ENCODE measurements at regions not wholly inside any gene's neighbourhood (a gene's known extent, or its start where the extent isn't known, plus 50 kb on each side); places are given as distances from the start of the nearest gene placed in this dataset.

GRCh38 chr2:220053919-220054318 lies 426.5 kb downstream of the SLC4A3 start:
- Mint-ChIP-seq H3K9me3 (peaks cover 9% of the 10 kb centered on the region), H3K4me1 (ENCODE audit: low read depth) (no peaks in the 10 kb centered on the region), H3K36me3 (ENCODE audit: low read depth) (no peaks in the 10 kb centered on the region), H3K4me3 (no peak overlapping the region), H3K27ac (no peak overlapping the region), H3K27me3 (no peaks in the 10 kb centered on the region)
- intact Hi-C loops (cut with micrococcal nuclease): no loop called here

DNA sequence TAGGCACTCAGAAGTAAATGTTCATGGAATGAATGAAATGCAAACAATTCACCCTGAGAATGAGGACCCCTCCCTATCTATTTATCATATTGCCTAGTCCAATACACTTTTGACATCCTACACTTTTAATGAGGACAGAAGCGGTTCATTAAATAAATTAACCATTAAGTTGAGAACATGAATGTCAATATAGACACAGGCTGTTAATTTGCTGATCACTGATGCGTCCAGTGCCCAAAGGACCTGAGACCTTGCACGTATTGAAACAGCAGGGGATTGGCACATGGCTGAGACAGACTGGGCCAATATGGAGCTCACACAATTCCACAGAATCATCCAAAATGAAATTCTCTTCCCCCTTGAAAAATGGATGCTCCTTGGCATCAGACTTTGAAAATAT lies 430.0 kb downstream of the SLC4A3 start:
- Mint-ChIP-seq H3K9me3 (peaks cover 17% of the 10 kb centered on the region), H3K27me3 (no peaks in the 10 kb centered on the region), H3K4me3 (no peak overlapping the region), H3K4me1 (ENCODE audit: low read depth) (no peaks in the 10 kb centered on the region), H3K36me3 (ENCODE audit: low read depth) (no peaks in the 10 kb centered on the region), H3K27ac (no peak overlapping the region)
- intact Hi-C loops (cut with micrococcal nuclease): no loop called here

DNA sequence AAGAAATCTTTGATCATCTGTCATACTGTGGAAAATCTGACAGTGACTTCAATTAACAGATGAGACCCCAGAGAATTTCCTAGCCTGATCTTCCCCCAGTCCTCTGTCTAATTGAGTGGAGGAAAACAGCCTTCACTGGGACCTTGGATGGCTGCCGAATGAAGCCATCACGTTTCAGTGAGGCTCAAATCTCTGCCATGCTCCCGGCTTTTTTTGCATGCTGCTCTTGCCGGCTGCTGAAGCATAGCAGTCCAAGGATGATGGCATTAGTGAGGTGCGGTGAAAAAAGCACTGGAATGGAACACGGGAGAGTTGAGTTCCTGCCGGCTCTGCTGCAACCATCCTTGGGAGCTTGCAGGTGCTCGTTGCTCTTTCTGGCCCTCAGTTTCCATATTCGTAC lies 430.5 kb downstream of the SLC4A3 start:
- Mint-ChIP-seq H3K4me3 (no peak overlapping the region), H3K27me3 (no peaks in the 10 kb centered on the region), H3K36me3 (ENCODE audit: low read depth) (no peaks in the 10 kb centered on the region), H3K9me3 (peaks cover 17% of the 10 kb centered on the region), H3K27ac (no peak overlapping the region), H3K4me1 (ENCODE audit: low read depth) (no peaks in the 10 kb centered on the region)
- intact Hi-C loops (cut with micrococcal nuclease): no loop called here

DNA sequence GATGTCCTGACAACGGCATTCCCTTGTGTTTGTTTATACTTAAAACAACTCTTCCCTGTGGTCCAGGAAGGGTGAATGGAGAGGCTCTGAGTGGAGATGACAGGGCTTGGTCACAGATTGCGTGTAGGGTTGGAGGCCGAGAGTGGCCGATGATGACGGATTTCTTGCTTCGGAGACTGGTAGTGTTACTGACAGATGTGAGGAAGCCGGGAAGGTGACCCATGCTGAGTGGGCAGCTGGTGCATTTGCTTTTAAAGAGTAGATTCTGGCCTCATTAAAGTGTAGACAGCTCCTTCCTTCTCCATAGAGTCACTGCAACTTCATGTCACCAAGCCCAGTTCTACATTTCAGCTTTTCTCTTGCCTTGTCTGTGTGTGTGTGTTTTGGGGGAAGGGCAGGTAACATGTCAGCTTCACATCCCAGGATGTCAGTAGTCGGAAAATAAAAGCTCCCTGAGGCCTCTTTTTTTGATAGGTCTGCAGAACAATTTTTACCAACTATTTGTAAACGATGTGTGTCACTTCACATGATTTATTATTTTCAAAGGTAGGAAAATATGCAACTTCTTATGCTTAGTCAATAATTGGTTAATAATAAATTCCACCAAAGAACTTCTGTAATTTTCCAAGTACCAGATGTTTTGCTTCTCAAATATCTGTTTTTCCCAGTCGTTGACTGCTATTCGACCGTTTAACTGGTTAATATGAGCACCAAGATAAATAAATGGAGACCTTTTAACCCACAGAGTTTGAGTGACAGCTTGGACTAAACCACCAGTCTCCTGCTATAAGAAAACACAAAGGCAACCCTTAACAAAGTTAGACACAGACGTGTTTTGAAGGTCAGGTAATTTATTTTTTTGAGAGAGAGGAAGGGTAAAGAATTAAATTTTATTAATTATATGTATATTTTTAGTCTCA lies 436.9 kb downstream of the SLC4A3 start:
- Mint-ChIP-seq H3K9me3 (peaks cover 4% of the 10 kb centered on the region), H3K27ac (no peak overlapping the region), H3K4me3 (no peak overlapping the region), H3K36me3 (ENCODE audit: low read depth) (no peaks in the 10 kb centered on the region), H3K4me1 (ENCODE audit: low read depth) (no peaks in the 10 kb centered on the region), H3K27me3 (no peaks in the 10 kb centered on the region)
- intact Hi-C loops (cut with micrococcal nuclease): no loop called here

GRCh38 chr2:220065581-220065980 lies 438.2 kb downstream of the SLC4A3 start:
- no peak overlapping the region for H3K4me3 Mint-ChIP-seq
- H3K9me3 Mint-ChIP-seq: no peaks in the 10 kb centered on the region
- H3K36me3 Mint-ChIP-seq (ENCODE audit: low read depth): no peaks in the 10 kb centered on the region
- intact Hi-C loops (cut with micrococcal nuclease): no loop called here
- H3K27me3 Mint-ChIP-seq: no peaks in the 10 kb centered on the region
- no peak overlapping the region for H3K27ac Mint-ChIP-seq
- H3K4me1 Mint-ChIP-seq (ENCODE audit: low read depth): no peaks in the 10 kb centered on the region

- Mint-ChIP-seq H3K9me3 (peaks cover 17% of the 10 kb centered on the region), H3K36me3 (ENCODE audit: low read depth) (no peaks in the 10 kb centered on the region), H3K4me1 (ENCODE audit: low read depth) (no peaks in the 10 kb centered on the region), H3K4me3 (no peak overlapping the region), H3K27me3 (no peaks in the 10 kb centered on the region), H3K27ac (no peak overlapping the region)
- intact Hi-C loops (cut with micrococcal nuclease): no loop called here
These were observed 441.4 kb downstream of the SLC4A3 start for GRCh38 chr2:220068846-220069245.

- peaks cover 17% of the 10 kb centered on the region for H3K9me3 Mint-ChIP-seq
- H3K27me3 Mint-ChIP-seq: no peaks in the 10 kb centered on the region
- no peaks in the 10 kb centered on the region for H3K36me3 Mint-ChIP-seq (ENCODE audit: low read depth)
- no peak overlapping the region for H3K27ac Mint-ChIP-seq
- H3K4me1 Mint-ChIP-seq (ENCODE audit: low read depth): no peaks in the 10 kb centered on the region
- H3K4me3 Mint-ChIP-seq: no peak overlapping the region
- intact Hi-C loops (cut with micrococcal nuclease): no loop called here
These were observed 442.9 kb downstream of the SLC4A3 start for GRCh38 chr2:220070349-220070748.

DNA sequence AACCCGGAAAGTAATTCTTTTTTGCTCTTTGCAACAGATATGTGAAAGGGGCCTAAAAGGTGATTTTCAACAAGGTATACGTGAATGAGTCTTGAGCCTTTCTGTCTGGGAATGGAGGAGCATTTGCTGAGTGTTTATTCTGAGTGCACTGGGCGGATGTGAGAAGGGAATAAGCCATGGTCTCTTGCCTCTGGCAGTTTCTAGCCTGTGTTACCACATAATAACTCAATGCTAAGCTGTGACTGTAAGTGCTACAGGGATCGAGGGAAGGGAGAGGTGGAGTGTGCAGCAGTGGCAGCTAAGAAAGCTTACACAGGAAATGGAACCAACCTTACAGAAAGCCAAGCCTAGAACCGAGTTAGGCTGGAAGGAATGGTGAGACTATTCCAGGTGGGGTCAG lies 444.3 kb downstream of the SLC4A3 start:
- Mint-ChIP-seq H3K4me1 (ENCODE audit: low read depth) (no peaks in the 10 kb centered on the region), H3K9me3 (peaks cover 17% of the 10 kb centered on the region), H3K27me3 (no peaks in the 10 kb centered on the region), H3K36me3 (ENCODE audit: low read depth) (no peaks in the 10 kb centered on the region), H3K4me3 (no peak overlapping the region), H3K27ac (no peak overlapping the region)
- intact Hi-C loops (cut with micrococcal nuclease): no loop called here

DNA sequence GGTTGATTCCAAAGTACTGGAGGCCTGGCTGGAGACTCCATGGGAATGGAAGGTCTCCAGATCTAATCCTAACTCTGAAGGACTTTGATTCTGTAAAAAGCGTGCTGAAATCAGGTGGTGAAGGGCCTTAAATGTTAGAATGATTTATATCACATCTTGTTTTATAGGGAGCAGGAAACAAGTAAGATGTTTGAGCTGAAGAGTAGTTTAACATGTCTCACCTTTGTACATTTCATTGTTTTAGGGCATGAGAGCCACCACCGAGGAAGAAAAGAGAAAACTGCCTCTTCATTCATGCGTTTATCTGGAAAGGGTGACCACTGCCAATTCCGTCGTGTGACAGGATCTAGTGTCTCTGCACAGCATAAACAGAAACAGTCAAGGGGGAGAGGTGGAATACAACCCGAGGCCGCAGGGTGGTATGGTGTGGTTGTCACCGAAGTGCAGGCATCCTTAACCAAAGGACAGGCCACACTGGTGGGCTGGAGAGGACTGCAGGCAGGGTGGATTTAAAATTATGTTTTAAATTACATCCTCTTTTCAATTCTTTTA lies 445.3 kb downstream of the SLC4A3 start:
- intact Hi-C loops (cut with micrococcal nuclease): no loop called here
- H3K4me1 Mint-ChIP-seq (ENCODE audit: low read depth): no peaks in the 10 kb centered on the region
- H3K27me3 Mint-ChIP-seq: no peaks in the 10 kb centered on the region
- no peak overlapping the region for H3K27ac Mint-ChIP-seq
- H3K9me3 Mint-ChIP-seq: peaks cover 17% of the 10 kb centered on the region
- no peaks in the 10 kb centered on the region for H3K36me3 Mint-ChIP-seq (ENCODE audit: low read depth)
- H3K4me3 Mint-ChIP-seq: no peak overlapping the region

GRCh38 chr2:220075835-220076234 lies 448.4 kb downstream of the SLC4A3 start:
- Mint-ChIP-seq H3K9me3 (peaks cover 17% of the 10 kb centered on the region), H3K27ac (no peak overlapping the region), H3K4me3 (no peak overlapping the region), H3K4me1 (ENCODE audit: low read depth) (no peaks in the 10 kb centered on the region), H3K36me3 (ENCODE audit: low read depth) (no peaks in the 10 kb centered on the region), H3K27me3 (no peaks in the 10 kb centered on the region)
- intact Hi-C loops (cut with micrococcal nuclease): no loop called here

DNA sequence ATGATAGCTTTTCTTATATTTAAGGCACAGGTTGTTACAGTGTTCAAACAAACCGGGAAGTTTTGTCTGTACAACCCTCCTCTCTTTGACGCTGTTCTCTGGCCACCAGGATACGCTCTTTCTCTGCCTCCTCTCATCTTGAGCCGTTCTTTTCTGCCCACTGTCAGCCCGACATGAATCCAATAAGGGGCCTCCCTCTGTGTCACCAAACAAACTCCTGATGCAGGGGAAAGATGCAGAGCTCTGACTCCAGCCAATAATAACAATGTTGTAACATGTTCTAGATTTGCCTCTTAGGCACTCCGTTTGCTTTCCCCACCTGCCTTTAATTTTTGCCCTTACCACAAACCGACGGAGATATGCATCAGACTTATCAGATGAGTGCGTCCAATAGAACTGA lies 449.3 kb downstream of the SLC4A3 start:
- H3K36me3 Mint-ChIP-seq (ENCODE audit: low read depth): no peaks in the 10 kb centered on the region
- H3K4me1 Mint-ChIP-seq (ENCODE audit: low read depth): no peaks in the 10 kb centered on the region
- peaks cover 14% of the 10 kb centered on the region for H3K9me3 Mint-ChIP-seq
- no peaks in the 10 kb centered on the region for H3K27me3 Mint-ChIP-seq
- H3K27ac Mint-ChIP-seq: no peak overlapping the region
- no peak overlapping the region for H3K4me3 Mint-ChIP-seq
- intact Hi-C loops (cut with micrococcal nuclease): no loop called here

DNA sequence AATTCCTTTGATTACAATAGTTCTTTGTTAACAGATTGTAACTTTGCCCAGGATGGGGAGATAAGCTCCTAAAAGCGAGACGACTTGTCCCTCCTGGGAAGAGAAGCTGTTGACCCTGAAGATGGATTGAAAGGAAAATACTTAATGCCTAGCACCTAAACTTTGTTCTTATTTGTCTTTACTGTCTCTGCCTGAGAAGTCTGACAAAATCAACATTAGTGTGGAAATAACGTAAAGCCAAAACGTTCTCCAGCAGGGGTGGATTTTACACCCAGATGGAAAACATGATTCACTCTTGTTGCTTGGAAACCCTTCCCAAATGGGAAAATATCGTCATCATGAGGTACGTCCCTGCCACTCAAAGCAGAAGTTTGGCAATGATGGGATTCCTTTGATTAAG lies 450.1 kb downstream of the SLC4A3 start:
- H3K27ac Mint-ChIP-seq: no peak overlapping the region

DNA sequence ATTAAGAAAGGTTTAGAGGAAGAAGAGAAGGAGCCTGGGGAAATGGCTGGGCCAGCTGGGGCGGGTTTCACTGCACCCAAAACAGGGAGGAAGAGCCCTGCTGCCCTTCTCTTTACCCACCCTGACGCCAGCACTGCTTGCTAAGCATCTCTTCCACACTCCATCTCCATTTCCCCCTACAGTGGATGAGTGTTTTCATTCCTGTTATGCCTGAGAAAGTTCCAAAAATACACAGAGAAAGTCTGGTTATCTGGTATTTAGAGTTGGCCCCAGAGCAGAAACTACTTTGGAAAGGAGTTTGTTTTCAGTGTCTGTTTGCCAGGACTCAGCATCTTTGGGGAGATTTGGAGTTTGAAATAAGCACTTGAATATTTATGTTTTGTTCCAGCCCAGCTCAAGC lies 451.0 kb downstream of the SLC4A3 start:
- Mint-ChIP-seq H3K4me1 (ENCODE audit: low read depth) (no peaks in the 10 kb centered on the region), H3K27ac (no peak overlapping the region), H3K4me3 (no peak overlapping the region), H3K9me3 (no peaks in the 10 kb centered on the region), H3K27me3 (no peaks in the 10 kb centered on the region), H3K36me3 (ENCODE audit: low read depth) (no peaks in the 10 kb centered on the region)
- intact Hi-C loops (cut with micrococcal nuclease): no loop called here

More for the DNA sequence above, 450.1 kb downstream of the SLC4A3 start:
- intact Hi-C loops (cut with micrococcal nuclease): no loop called here
- Mint-ChIP-seq H3K4me1 (ENCODE audit: low read depth) (no peaks in the 10 kb centered on the region), H3K27me3 (no peaks in the 10 kb centered on the region), H3K36me3 (ENCODE audit: low read depth) (no peaks in the 10 kb centered on the region), H3K9me3 (peaks cover 7% of the 10 kb centered on the region), H3K4me3 (no peak overlapping the region)

DNA sequence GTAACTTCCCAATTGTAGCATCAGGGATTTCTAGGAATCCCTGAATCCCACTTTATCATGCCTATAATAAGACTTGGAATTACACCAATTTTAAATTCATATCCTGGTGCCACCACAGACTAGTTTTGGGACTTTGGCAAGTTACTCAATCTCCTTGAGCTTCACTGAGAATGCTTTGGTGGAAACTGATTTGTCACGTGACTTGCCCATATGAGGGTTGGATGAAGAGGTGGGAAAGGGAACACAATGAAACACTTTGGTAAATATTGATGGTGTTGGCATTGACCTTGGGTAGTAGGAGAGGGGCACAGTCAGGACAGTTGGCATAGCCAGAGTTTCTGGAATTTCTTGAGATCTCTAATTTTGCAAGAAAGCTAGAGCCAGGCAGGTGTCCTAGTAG lies 452.2 kb downstream of the SLC4A3 start:
- H3K27me3 Mint-ChIP-seq: no peaks in the 10 kb centered on the region
- H3K36me3 Mint-ChIP-seq (ENCODE audit: low read depth): no peaks in the 10 kb centered on the region
- H3K4me3 Mint-ChIP-seq: no peak overlapping the region
- H3K27ac Mint-ChIP-seq: no peak overlapping the region
- intact Hi-C loops (cut with micrococcal nuclease): no loop called here
- no peaks in the 10 kb centered on the region for H3K9me3 Mint-ChIP-seq
- H3K4me1 Mint-ChIP-seq (ENCODE audit: low read depth): no peaks in the 10 kb centered on the region

GRCh38 chr2:220081171-220081570 lies 453.7 kb downstream of the SLC4A3 start:
- Mint-ChIP-seq H3K27ac (no peak overlapping the region), H3K36me3 (ENCODE audit: low read depth) (no peaks in the 10 kb centered on the region), H3K4me1 (ENCODE audit: low read depth) (no peaks in the 10 kb centered on the region), H3K4me3 (no peak overlapping the region), H3K27me3 (no peaks in the 10 kb centered on the region), H3K9me3 (no peaks in the 10 kb centered on the region)
- intact Hi-C loops (cut with micrococcal nuclease): no loop called here
